Panc1 (cell line): ENCODE measurements at regions not wholly inside any gene's neighbourhood (a gene's known extent, or its start where the extent isn't known, plus 50 kb on each side); places are given as distances from the start of the nearest gene placed in this dataset.

ENCODE experiments used
- ATAC-seq: fragments of 200-7000 bp; cut with Tn5 transposase; 2 replicates; pipeline ENCODE4 v1.9.1; 2020; ENCODE audit warnings: mild to moderate bottlenecking, moderate library complexity
- BruUV-seq: library from RNA; stranded (reverse); fragments of 400-500 nt; replicated peaks from 2 replicates; lab custom pipeline; 2021; lab: Mats Ljungman, UMichigan
- CTCF ChIA-PET: fragments of 300-600 bp; sonication (Branson Sonifier 250); formaldehyde crosslinking; loops from one replicate; lab custom pipeline; 2022; ENCODE audit warnings: antibody characterized with exemption; lab: Charles Lee
- POLR2A ChIA-PET: fragments of 300-600 bp; sonication (Branson Sonifier 250); formaldehyde crosslinking; loops from one replicate; lab custom pipeline; 2022; ENCODE audit warnings: antibody characterized with exemption; lab: Charles Lee
- DNase-seq: peaks from one replicate; pipeline ENCODE4 v3.0.0-alpha.2; 2010; ENCODE audit warnings: low read depth, low spot score
- H3K27ac ChIP-seq: 2 replicates; pipeline ENCODE4 v1.5.1; 2011; ENCODE audit warnings: mild to moderate bottlenecking, low read length, inconsistent platforms
- H3K27me3 ChIP-seq: fragments of 200-500 bp; sonication (Bioruptor generic); 2 replicates; pipeline ENCODE4 v1.6.0; 2014; ENCODE audit warnings: low read length, inconsistent platforms; ENCODE audit not compliant: control insufficient read depth, insufficient read depth
- H3K36me3 ChIP-seq: fragments of 200-500 bp; sonication (Bioruptor generic); 2 replicates; pipeline ENCODE4 v1.5.1; 2014; ENCODE audit warnings: inconsistent platforms, mild to moderate bottlenecking, low read length, moderate library complexity; ENCODE audit not compliant: control insufficient read depth, insufficient read depth
- H3K4me1 ChIP-seq: 2 replicates; pipeline ENCODE4 v1.5.1; 2011; ENCODE audit warnings: inconsistent platforms, mild to moderate bottlenecking, low read length, moderate library complexity; ENCODE audit not compliant: control insufficient read depth, insufficient read depth
- H3K4me3 ChIP-seq, 2 experiments: 2 replicates each; pipeline ENCODE4 v1.5.1; 2011 to 2012; ENCODE audit warnings: low read depth in 2 of 2, low read length in 2 of 2, mild to moderate bottlenecking in 2 of 2, inconsistent platforms in 1 of 2, moderate library complexity in 1 of 2
- H3K9me3 ChIP-seq: fragments of 200-500 bp; sonication (Bioruptor generic); 2 replicates; pipeline ENCODE4 v1.5.1; 2014; ENCODE audit warnings: low read depth, mild to moderate bottlenecking, inconsistent platforms, low read length, moderate library complexity; ENCODE audit not compliant: control insufficient read depth, insufficient read depth
- CTCF ChIP-seq: fragments of 450-650 bp; IDR thresholded peaks from 2 replicates; pipeline ENCODE4 v1.5.1; 2017; ENCODE audit warnings: mild to moderate bottlenecking
- POLR2AphosphoS5 ChIP-seq: IDR thresholded peaks from 2 replicates; pipeline ENCODE4 v1.6.1; 2012; ENCODE audit warnings: mild to moderate bottlenecking, low read depth, low read length, moderate library complexity
- REST ChIP-seq, 2 experiments: IDR thresholded peaks; 2 replicates each; pipeline ENCODE4 v1.6.1; 2011 to 2012; ENCODE audit warnings: low read depth in 2 of 2, control low read depth in 1 of 2, low read length in 1 of 2, mild to moderate bottlenecking in 1 of 2, moderate library complexity in 1 of 2; ENCODE audit not compliant: insufficient read depth in 1 of 2
- SIN3A ChIP-seq: IDR thresholded peaks from 2 replicates; pipeline ENCODE4 v1.6.1; 2012; ENCODE audit warnings: low read depth, mild to moderate bottlenecking, low read length, moderate library complexity, borderline replicate concordance; ENCODE audit not compliant: insufficient read depth
- TCF7L2 ChIP-seq: IDR thresholded peaks from 2 replicates; pipeline ENCODE4 v1.6.1; 2011; ENCODE audit warnings: mild to moderate bottlenecking, low read depth, low read length, inconsistent platforms
- in situ Hi-C: cut with HindIII; loops from 2 replicates; pipeline ENCODE4 v1.10.0; 2016; ENCODE audit warnings: low sequenced_read_pairs, low pct_unique_long_range_greater_than_20kb
- intact Hi-C: fragments of 100-400 bp; cut with micrococcal nuclease; formaldehyde crosslinking; loops from one replicate; pipeline ENCODE4 v1.10.0; 2022; ENCODE audit not compliant: unreplicated experiment

GRCh38 chr4:155524926-155525455 lies 141.7 kb upstream of the GUCY1A1 start:
- CTCF ChIA-PET, result no interaction called here
- no peaks in the 10 kb centered on the region for H3K9me3 ChIP-seq
- intact Hi-C loops (no loop called here), in situ Hi-C loops (no loop called here)
- H3K36me3 ChIP-seq, result no peaks in the 10 kb centered on the region
- no peak overlapping the region for H3K27ac ChIP-seq
- no TSS peak for BruUV-seq
- no peak for DNase-seq
- no peak overlapping the region for H3K4me3 ChIP-seq
- H3K4me1 ChIP-seq, result no peaks in the 10 kb centered on the region
- POLR2A ChIA-PET, result no interaction called here
- TF ChIP-seq TCF7L2, result no peak
- no peak for TF ChIP-seq REST (IDR thresholded peaks at IDR 0.05; ENCODE audit: insufficient read depth in 1 of 2, low read depth in 2 of 2, low read length in 1 of 2)
- TF ChIP-seq CTCF, result no peak
- TF ChIP-seq POLR2AphosphoS5, result no peak
- TF ChIP-seq SIN3A, result no peak
- no peaks in the 10 kb centered on the region for H3K27me3 ChIP-seq
- no peak for ATAC-seq

GRCh38 chr4:155523358-155523757 lies 143.3 kb upstream of the GUCY1A1 start:
- POLR2A ChIA-PET, result no interaction called here

More at GRCh38 chr4:155523358-155523757, 143.3 kb upstream of the GUCY1A1 start:
- BruUV-seq, result no TSS peak
- CTCF ChIA-PET, result no interaction called here
- intact Hi-C loops (no loop called here), in situ Hi-C loops (no loop called here)
- Histone ChIP-seq H3K9me3 (no peaks in the 10 kb centered on the region), H3K27ac (no peak overlapping the region), H3K36me3 (no peaks in the 10 kb centered on the region), H3K4me1 (no peaks in the 10 kb centered on the region), H3K4me3 (no peak overlapping the region), H3K27me3 (no peaks in the 10 kb centered on the region)
- TF ChIP-seq REST (IDR thresholded peaks at IDR 0.05; ENCODE audit: insufficient read depth in 1 of 2, low read depth in 2 of 2, low read length in 1 of 2) (no peak), POLR2AphosphoS5 (no peak)
- no peak for ATAC-seq
- DNase-seq, result no peak
